NB4 (cell line): ENCODE measurements at regions not wholly inside any gene's neighbourhood (a gene's known extent, or its start where the extent isn't known, plus 50 kb on each side); places are given as distances from the start of the nearest gene placed in this dataset.

Experiments
- DNase-seq: peaks from one replicate; pipeline ENCODE4 v3.0.0; 2010; ENCODE audit warnings: low read depth
- H3K4me3 ChIP-seq: one replicate; pipeline ENCODE4 v1.5.1; 2011; ENCODE audit warnings: mild to moderate bottlenecking, low read depth, low read length, moderate library complexity
- MYC ChIP-seq: IDR thresholded peaks from 2 replicates; pipeline ENCODE4 v1.6.1; 2011; ENCODE audit warnings: low read depth, low read length
- POLR2A ChIP-seq: IDR thresholded peaks from 2 replicates; pipeline ENCODE4 v1.6.1; 2011; ENCODE audit warnings: mild to moderate bottlenecking; ENCODE audit not compliant: insufficient read length; ENCODE audit errors: extremely low read depth
- TF ChIP-seq, protein P1 (sequence below): IDR thresholded peaks from one replicate; pipeline ENCODE4 v1.5.1; 2012; ENCODE audit warnings: low read depth, low read length
- TF ChIP-seq, protein P2 (sequence below): IDR thresholded peaks from 2 replicates; pipeline ENCODE4 v1.6.1; 2011; ENCODE audit warnings: low read depth, low read length

DNA sequence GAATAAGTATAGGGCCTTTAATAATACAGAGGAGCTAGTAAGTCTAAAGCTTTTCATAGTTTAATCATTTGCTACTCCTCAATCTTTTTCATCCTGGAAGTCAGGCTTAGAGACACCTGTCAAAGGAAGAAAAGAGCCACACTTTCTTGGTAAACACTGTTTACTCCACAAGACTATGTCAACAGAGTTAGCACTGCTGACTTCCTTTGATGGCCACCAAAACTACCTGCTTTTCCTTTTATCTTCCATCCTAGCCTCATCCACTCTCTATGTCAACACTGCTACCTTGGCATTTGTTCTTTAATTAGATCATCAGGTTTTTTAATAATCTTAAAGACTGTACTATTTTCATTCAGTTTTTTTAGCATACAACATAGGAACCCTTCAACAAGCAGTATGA, 106.2 kb downstream of the ELAPOR2 start:
- DNase-seq = no peak
- no peak overlapping the region for H3K4me3 ChIP-seq
- TF ChIP-seq MYC (no peak), POLR2A (no peak)
- TF ChIP-seq, protein P1, sequence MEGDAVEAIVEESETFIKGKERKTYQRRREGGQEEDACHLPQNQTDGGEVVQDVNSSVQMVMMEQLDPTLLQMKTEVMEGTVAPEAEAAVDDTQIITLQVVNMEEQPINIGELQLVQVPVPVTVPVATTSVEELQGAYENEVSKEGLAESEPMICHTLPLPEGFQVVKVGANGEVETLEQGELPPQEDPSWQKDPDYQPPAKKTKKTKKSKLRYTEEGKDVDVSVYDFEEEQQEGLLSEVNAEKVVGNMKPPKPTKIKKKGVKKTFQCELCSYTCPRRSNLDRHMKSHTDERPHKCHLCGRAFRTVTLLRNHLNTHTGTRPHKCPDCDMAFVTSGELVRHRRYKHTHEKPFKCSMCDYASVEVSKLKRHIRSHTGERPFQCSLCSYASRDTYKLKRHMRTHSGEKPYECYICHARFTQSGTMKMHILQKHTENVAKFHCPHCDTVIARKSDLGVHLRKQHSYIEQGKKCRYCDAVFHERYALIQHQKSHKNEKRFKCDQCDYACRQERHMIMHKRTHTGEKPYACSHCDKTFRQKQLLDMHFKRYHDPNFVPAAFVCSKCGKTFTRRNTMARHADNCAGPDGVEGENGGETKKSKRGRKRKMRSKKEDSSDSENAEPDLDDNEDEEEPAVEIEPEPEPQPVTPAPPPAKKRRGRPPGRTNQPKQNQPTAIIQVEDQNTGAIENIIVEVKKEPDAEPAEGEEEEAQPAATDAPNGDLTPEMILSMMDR = no peak
- TF ChIP-seq, protein P2, sequence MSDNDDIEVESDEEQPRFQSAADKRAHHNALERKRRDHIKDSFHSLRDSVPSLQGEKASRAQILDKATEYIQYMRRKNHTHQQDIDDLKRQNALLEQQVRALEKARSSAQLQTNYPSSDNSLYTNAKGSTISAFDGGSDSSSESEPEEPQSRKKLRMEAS = no peak

DNA sequence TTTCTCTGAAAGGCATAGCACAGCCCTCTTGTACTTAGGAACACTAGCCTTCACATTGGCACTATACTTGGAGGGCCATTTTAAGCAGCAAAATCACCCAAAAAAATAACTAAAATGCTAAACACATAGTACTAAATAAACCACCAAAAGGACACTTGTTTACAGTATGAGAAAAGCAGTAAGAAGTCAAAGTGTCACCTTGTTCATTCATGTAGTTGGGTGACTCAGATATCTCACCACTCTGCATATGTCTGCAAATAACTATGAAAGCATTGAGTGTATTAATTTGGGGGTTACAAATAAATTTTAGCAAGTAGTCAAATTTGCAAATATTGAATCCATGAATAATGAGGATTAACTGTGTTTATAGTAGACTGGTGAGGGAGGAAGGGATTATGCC, 107.6 kb downstream of the ELAPOR2 start:
- TF ChIP-seq, protein P2 = no peak
- TF ChIP-seq POLR2A = no peak
- TF ChIP-seq, protein P1 = no peak
- no peak for TF ChIP-seq MYC
- no peak for DNase-seq
- H3K4me3 ChIP-seq = no peak overlapping the region

DNA sequence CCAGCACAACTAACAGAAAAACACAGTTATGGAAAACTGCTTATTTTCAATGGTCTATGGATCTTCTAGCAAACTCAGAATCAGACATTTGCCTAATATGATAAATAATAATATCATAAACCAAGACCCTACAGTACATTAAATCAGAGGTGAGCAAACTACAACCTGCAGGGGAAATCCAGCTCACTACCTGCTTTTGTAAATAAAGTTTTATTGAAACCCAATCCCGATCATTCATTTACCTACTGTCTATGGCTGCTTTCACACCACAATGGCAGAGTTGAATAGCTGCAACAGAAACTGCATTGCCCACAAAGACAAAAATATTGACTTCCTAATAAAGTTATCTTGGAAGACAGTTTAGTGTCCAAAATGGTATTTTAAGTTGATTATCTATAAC, 108.5 kb downstream of the ELAPOR2 start:
- DNase-seq = no peak
- TF ChIP-seq, protein P1 = no peak
- TF ChIP-seq POLR2A = no peak
- TF ChIP-seq, protein P2 = no peak
- no peak for TF ChIP-seq MYC
- no peak overlapping the region for H3K4me3 ChIP-seq

DNA sequence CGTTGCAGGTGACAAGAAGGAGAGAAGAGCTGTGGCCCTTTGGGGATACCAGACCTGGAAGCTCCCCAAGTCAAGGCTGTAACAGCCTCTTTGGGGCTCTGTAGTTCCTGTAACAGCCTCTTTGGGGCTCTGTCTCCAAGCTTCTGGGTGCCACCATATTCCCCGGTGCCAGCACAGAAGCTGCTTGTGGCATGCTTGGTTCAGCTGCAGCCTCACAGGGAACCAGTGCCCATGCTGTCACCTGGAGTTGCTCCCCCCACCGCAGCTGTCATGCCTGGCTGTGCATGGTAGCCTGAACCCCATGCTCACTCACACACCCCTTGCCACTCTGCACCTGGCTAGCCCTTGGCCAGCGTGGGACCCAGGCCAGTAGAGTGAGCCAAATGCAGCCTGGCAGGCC, 109.1 kb downstream of the ELAPOR2 start:
- no peak for TF ChIP-seq POLR2A
- TF ChIP-seq, protein P2 = no peak
- no peak for TF ChIP-seq MYC
- no peak overlapping the region for H3K4me3 ChIP-seq
- no peak for DNase-seq

DNA sequence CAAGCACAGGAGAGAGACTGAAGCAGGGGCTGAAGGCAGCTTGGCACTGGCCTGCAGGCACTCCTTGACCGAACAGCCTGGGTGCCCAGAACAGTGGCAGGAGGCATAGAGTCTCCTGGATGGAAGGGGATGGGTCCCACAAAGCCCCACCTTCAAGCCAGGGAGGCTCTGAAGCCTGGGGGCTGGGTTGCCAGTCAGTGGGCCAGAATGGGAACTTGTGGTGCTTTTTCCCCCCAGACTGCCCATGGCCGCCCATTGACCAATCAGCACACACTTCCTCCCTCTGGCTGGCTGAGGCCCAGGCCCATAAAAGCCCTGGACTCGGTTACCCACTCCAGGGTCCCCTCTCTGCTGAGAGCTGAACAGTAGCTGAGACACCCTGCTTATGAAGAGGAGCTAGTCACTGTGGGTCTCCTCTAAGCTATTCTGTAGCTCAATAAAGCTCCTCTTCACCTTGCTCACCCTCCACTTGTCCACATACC, 109.6 kb downstream of the ELAPOR2 start:
- DNase-seq = no peak
- H3K4me3 ChIP-seq = no peak overlapping the region
- TF ChIP-seq POLR2A (no peak), MYC (no peak)
- TF ChIP-seq, protein P2 = no peak
- TF ChIP-seq, protein P1 = no peak

DNA sequence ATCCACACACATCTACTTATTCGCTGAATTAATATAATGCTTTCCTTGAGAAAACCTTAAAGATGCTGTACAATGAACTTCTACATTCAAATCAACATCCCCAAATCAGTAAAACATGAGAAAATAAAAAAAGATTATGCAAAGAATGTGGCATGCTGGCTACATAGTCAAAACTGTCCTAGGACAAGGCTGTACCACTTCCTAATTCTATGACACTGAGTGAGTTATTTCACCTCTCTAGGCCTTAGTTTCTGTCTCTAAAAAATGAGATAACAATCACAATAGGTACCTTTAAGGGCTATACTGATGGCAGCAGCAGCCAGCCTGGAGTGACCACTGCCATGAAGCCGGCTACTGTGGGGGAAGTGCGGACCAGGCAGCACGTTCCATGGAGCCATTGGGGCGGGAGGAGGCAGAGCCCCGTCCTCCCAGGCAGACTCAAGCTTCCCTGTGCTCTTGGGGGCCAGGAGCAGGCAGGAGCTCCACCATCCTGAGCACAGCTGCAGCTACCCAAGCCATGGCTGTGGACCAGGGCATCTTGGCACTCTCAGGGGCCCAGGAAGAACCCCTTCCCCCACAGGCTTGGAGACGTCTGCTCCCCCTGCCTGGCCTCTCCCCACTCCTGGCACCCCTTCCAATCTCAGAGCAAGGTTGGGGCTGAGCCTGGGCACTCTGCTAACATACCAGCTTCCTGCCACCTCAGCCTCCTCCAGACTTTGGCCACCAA, 110.2 kb downstream of the ELAPOR2 start:
- no peak for TF ChIP-seq MYC
- TF ChIP-seq, protein P1 = no peak
- no peak for TF ChIP-seq POLR2A
- TF ChIP-seq, protein P2 = no peak
- H3K4me3 ChIP-seq = no peak overlapping the region
- DNase-seq = no peak
